OCI-LY1 (cell line): ENCODE measurements at regions not wholly inside any gene's neighbourhood (a gene's known extent, or its start where the extent isn't known, plus 50 kb on each side); places are given as distances from the start of the nearest gene placed in this dataset.

ENCODE experiments used
- EZH2 ChIP-seq: fragments of 200-600 bp; sonication (generic), shearing (Covaris generic); IDR thresholded peaks from 2 replicates; pipeline ENCODE4 v1.8.0; 2017; ENCODE audit warnings: borderline replicate concordance, mixed run types, mild to moderate bottlenecking, antibody characterized with exemption, low read length, moderate library complexity, mixed read lengths
- TF ChIP-seq, protein P1 (sequence below): fragments of 200-600 bp; sonication (generic), shearing (Covaris generic); IDR thresholded peaks from 2 replicates; pipeline ENCODE4 v1.5.1; 2017; ENCODE audit warnings: mild to moderate bottlenecking, antibody characterized with exemption, low read length, moderate library complexity, mixed read lengths

DNA sequence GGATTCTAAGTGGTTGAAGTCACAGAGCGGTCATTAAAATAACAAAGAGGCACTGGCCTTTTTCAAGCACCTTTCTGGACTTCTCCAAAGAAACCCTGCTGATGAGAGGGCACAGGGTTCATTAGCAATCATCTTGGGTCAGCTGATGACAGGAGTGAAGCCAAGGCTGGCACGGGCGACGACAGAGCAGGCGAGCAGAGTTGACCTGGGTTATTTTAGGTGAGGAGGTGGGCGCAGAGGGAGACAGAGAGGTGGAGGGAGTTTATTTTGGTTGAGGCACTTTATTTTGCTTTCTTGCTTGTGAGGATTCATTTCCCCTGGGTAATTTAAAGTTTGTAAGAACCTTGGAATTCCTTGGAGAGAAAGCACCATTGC lies 57.9 kb downstream of the OLIG1 start:
- TF ChIP-seq EZH2: no peak
- TF ChIP-seq, protein P1, sequence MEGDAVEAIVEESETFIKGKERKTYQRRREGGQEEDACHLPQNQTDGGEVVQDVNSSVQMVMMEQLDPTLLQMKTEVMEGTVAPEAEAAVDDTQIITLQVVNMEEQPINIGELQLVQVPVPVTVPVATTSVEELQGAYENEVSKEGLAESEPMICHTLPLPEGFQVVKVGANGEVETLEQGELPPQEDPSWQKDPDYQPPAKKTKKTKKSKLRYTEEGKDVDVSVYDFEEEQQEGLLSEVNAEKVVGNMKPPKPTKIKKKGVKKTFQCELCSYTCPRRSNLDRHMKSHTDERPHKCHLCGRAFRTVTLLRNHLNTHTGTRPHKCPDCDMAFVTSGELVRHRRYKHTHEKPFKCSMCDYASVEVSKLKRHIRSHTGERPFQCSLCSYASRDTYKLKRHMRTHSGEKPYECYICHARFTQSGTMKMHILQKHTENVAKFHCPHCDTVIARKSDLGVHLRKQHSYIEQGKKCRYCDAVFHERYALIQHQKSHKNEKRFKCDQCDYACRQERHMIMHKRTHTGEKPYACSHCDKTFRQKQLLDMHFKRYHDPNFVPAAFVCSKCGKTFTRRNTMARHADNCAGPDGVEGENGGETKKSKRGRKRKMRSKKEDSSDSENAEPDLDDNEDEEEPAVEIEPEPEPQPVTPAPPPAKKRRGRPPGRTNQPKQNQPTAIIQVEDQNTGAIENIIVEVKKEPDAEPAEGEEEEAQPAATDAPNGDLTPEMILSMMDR: no peak
